DND-41 (cell line): ENCODE measurements at regions not wholly inside any gene's neighbourhood (a gene's known extent, or its start where the extent isn't known, plus 50 kb on each side); places are given as distances from the start of the nearest gene placed in this dataset.

ENCODE experiments used
- CTCF ChIP-seq: IDR thresholded peaks from 2 replicates; pipeline ENCODE4 v1.5.1; 2012; ENCODE audit warnings: borderline replicate concordance, low read length, moderate library complexity, mild to moderate bottlenecking; ENCODE audit not compliant: poor library complexity, severe bottlenecking; ENCODE audit errors: extremely low read depth
- EZH2 ChIP-seq: IDR thresholded peaks from 3 replicates; pipeline ENCODE4 v1.6.1; 2012; ENCODE audit warnings: borderline replicate concordance, low read depth, mild to moderate bottlenecking, moderate library complexity, low read length, inconsistent platforms; ENCODE audit not compliant: severe bottlenecking

GRCh38 chr1:99591886-99592285, 54.0 kb upstream of the PALMD start:
- TF ChIP-seq CTCF: no peak
- TF ChIP-seq EZH2: no peak
